Type B pancreatic cell (in vitro differentiated cells): ENCODE measurements at regions not wholly inside any gene's neighbourhood (a gene's known extent, or its start where the extent isn't known, plus 50 kb on each side); places are given as distances from the start of the nearest gene placed in this dataset.

ENCODE experiments used
- DNase-seq: peaks from one replicate; pipeline ENCODE4 v3.0.0; 2021; ENCODE audit warnings: mixed read lengths; ENCODE audit not compliant: unreplicated experiment; ENCODE audit errors: extremely low spot score
- H3K27ac Mint-ChIP-seq: 2 replicates; pipeline ENCODE4 v1.8.0; 2021; ENCODE audit warnings: mild to moderate bottlenecking, mixed read lengths
- H3K27me3 Mint-ChIP-seq: 2 replicates; pipeline ENCODE4 v1.8.0; 2021; ENCODE audit warnings: mixed read lengths
- H3K36me3 Mint-ChIP-seq: 2 replicates; pipeline ENCODE4 v1.8.0; 2021; ENCODE audit warnings: mixed read lengths
- H3K4me1 Mint-ChIP-seq: one replicate; pipeline ENCODE4 v1.8.0; 2021; ENCODE audit warnings: mixed read lengths; ENCODE audit not compliant: unreplicated experiment
- H3K4me3 Mint-ChIP-seq: 2 replicates; pipeline ENCODE4 v1.8.0; 2021; ENCODE audit warnings: mild to moderate bottlenecking, mixed read lengths
- H3K9me3 Mint-ChIP-seq: 2 replicates; pipeline ENCODE4 v1.8.0; 2021; ENCODE audit warnings: mixed read lengths
- TF ChIP-seq, protein P1 (sequence below): fragments of 200-600 bp; sonication (generic); conservative IDR thresholded peaks from 2 replicates; pipeline ENCODE4 v1.5.0; 2021; ENCODE audit warnings: antibody characterized with exemption, mild to moderate bottlenecking

- Mint-ChIP-seq H3K27ac (no peak overlapping the region), H3K4me1 (peaks cover 16% of the 10 kb centered on the region), H3K27me3 (no peaks in the 10 kb centered on the region), H3K4me3 (no peak overlapping the region), H3K9me3 (no peaks in the 10 kb centered on the region), H3K36me3 (no peaks in the 10 kb centered on the region)
- DNase-seq: no peak
- TF ChIP-seq, protein P1, sequence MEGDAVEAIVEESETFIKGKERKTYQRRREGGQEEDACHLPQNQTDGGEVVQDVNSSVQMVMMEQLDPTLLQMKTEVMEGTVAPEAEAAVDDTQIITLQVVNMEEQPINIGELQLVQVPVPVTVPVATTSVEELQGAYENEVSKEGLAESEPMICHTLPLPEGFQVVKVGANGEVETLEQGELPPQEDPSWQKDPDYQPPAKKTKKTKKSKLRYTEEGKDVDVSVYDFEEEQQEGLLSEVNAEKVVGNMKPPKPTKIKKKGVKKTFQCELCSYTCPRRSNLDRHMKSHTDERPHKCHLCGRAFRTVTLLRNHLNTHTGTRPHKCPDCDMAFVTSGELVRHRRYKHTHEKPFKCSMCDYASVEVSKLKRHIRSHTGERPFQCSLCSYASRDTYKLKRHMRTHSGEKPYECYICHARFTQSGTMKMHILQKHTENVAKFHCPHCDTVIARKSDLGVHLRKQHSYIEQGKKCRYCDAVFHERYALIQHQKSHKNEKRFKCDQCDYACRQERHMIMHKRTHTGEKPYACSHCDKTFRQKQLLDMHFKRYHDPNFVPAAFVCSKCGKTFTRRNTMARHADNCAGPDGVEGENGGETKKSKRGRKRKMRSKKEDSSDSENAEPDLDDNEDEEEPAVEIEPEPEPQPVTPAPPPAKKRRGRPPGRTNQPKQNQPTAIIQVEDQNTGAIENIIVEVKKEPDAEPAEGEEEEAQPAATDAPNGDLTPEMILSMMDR: peak; percentile 48
Observed at GRCh38 chr15:95826412-95827195, 503.9 kb upstream of the NR2F2 start.

DNA sequence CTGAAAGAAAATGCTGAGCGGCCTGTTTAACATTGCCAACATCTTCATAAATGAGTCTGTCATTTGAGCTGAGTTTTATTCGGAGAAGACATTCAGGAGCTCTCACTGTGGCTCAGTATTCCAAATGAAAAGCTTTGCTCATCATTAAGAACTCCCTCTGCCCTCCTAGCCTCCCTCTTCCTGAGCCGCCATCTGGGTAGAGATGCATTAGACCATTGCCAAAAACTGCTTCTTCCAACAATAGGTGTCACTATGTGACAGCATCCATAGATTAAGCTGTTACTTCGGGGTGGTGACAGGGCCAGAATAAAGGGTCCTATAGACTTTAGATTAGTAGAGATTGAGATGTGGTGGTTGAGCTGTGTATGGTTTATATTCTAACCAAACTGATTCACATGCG, 501.4 kb upstream of the NR2F2 start:
- H3K4me3 Mint-ChIP-seq: peak overlapping the region; percentile 20
- DNase-seq: no peak
- H3K27me3 Mint-ChIP-seq: no peaks in the 10 kb centered on the region
- TF ChIP-seq, protein P1: no peak
- peaks cover 1% of the 10 kb centered on the region for H3K36me3 Mint-ChIP-seq
- H3K9me3 Mint-ChIP-seq: no peaks in the 10 kb centered on the region
- peak overlapping the region; percentile 27 for H3K27ac Mint-ChIP-seq
- H3K4me1 Mint-ChIP-seq: peaks cover 23% of the 10 kb centered on the region

GRCh38 chr15:95830281-95830680, 500.2 kb upstream of the NR2F2 start:
- Mint-ChIP-seq H3K27ac (peak overlapping the region; percentile 27), H3K4me3 (peak overlapping the region; percentile 11), H3K9me3 (no peaks in the 10 kb centered on the region), H3K4me1 (peaks cover 32% of the 10 kb centered on the region), H3K36me3 (peaks cover 3% of the 10 kb centered on the region), H3K27me3 (no peaks in the 10 kb centered on the region)
- TF ChIP-seq, protein P1: no peak
- DNase-seq: no peak

DNA sequence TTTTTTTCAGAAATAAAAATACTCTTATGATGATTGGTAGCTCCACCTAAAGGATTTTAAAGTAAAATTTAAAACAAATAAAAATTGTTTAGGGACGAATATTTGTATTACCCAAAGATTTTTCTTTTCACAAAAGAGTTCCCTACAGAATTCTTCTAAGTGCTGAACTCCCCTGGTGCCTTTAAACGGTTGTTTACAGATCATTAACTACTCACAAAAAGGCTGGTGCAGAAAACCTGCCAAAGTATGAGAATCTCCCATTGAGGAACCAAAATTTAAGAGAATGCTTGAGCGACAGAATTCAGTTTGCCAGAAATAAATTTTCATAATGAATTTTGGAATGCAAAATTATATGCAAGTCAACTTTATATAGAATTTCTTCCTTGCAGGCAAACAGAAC, 497.8 kb upstream of the NR2F2 start:
- no peaks in the 10 kb centered on the region for H3K9me3 Mint-ChIP-seq
- no peaks in the 10 kb centered on the region for H3K27me3 Mint-ChIP-seq
- TF ChIP-seq, protein P1: no peak
- peaks cover 3% of the 10 kb centered on the region for H3K36me3 Mint-ChIP-seq
- no peak overlapping the region for H3K4me3 Mint-ChIP-seq
- H3K27ac Mint-ChIP-seq: no peak overlapping the region
- peaks cover 25% of the 10 kb centered on the region for H3K4me1 Mint-ChIP-seq
- DNase-seq: no peak

DNA sequence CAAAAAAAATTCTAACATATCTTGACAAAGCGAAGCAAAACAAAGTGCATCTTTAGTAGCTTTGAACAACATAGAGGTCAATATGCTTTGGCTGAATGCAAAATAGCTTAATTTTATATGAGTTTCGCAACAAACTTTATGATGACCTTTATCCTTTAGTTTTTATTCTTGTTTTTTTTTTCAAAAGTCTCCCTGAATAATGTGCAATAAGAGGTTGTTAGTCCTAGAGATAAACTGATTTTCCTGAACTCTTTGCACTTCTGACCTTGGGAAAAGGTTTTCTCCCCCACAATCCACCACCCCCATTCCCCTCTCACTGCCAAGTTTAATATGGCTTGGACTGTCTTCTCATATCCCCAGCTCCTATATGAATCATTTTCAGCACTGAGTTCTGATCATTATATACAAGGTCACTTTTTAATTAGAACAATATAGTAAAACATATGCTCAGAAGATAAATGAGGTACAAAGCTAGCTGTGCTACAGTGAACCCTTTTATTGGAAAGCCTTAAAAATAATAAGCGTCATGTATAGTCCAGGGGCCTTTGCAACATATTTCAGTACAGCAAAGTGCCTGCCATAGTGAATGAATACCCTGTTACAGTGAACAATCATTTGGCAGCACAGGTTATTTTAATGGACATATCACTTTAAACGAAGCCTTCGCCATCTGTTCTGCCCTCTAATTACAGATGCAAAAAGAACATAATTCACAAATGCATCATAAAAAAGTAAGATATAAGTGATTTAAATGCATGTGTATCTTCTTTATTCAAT, 496.3 kb upstream of the NR2F2 start:
- TF ChIP-seq, protein P1: no peak

More for the DNA sequence above, 496.3 kb upstream of the NR2F2 start:
- Mint-ChIP-seq H3K27me3 (no peaks in the 10 kb centered on the region), H3K27ac (no peak overlapping the region), H3K4me1 (peaks cover 23% of the 10 kb centered on the region), H3K36me3 (peaks cover 3% of the 10 kb centered on the region), H3K4me3 (peak overlapping the region; percentile 6), H3K9me3 (no peaks in the 10 kb centered on the region)
- no peak for DNase-seq
